ENCODE measurements at regions not wholly inside any gene's neighbourhood (a gene's known extent, or its start where the extent isn't known, plus 50 kb on each side); places are given as distances from the start of the nearest gene placed in this dataset.
"Not testable (repeated sequence)": the region's sequence is repeated elsewhere in the genome, so short reads cannot be mapped to it uniquely, and the experiment has no call there.

DNA sequence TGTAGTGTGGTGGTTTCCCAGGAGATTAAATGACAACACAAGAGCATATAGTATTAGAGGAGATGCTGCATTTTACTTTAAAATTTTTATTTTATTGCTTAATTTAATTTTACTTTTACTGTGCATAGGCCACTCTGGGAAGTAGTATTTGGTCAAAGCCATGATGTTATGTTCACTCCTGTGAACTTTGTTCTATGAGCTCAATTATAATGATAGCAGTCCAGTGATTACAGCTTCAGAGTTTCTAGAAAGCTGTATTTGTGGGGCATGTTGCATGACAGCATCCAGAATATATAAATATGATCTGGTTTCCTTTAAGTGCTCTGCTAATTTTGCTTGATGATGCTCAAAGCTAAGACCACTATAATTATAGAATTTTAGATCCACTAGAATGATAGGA lies 338.6 kb downstream of the NSUN3 start:
- in situ Hi-C loops (cut with MboI; ENCODE audit: low pct_ligation_motif_present in 1 of 4, low pct_unique_long_range_greater_than_20kb in 1 of 4, low sequenced_read_pairs in 3 of 4) (no loop called here), intact Hi-C loops (cut with DNase I; ENCODE audit: low total_unique reads) (no loop called here)
- Histone ChIP-seq H3K27ac (no peak overlapping the region), H3K9me3 (no peaks in the 10 kb centered on the region), H3K4me1 (no peaks in the 10 kb centered on the region), H3K4me3 (no peak overlapping the region), H3K36me3 (no peaks in the 10 kb centered on the region), H3K27me3 (no peaks in the 10 kb centered on the region)
- TF ChIP-seq EP300 (IDR thresholded peaks at IDR 0.05; ENCODE audit: low read depth) (no peak), POLR2AphosphoS5 (IDR thresholded peaks at IDR 0.05) (no peak), POLR2A (IDR thresholded peaks at IDR 0.05) (no peak)
- TF ChIP-seq, protein P1, sequence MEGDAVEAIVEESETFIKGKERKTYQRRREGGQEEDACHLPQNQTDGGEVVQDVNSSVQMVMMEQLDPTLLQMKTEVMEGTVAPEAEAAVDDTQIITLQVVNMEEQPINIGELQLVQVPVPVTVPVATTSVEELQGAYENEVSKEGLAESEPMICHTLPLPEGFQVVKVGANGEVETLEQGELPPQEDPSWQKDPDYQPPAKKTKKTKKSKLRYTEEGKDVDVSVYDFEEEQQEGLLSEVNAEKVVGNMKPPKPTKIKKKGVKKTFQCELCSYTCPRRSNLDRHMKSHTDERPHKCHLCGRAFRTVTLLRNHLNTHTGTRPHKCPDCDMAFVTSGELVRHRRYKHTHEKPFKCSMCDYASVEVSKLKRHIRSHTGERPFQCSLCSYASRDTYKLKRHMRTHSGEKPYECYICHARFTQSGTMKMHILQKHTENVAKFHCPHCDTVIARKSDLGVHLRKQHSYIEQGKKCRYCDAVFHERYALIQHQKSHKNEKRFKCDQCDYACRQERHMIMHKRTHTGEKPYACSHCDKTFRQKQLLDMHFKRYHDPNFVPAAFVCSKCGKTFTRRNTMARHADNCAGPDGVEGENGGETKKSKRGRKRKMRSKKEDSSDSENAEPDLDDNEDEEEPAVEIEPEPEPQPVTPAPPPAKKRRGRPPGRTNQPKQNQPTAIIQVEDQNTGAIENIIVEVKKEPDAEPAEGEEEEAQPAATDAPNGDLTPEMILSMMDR (IDR thresholded peaks at IDR 0.05) = no peak
- no peak for DNase-seq

DNA sequence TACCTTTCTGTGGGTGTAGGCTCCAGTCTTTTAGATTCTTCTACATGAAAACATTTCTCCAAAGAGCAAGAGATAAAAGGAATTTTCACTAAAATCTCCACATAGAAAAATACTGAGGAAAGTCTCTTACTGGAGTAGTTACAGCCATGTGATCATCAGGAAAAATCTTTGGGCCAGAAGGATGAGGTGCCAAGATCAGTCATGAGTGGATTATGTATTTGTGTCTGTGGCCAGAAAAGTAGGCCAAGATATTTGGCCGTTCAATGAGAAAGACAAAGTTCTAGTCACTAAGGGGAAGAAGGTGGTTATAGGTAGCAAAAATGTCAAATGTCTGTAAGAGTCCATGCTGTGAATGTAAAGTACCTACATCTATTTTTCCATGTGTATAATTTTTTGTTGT lies 339.3 kb downstream of the NSUN3 start:
- Histone ChIP-seq H3K27ac (no peak overlapping the region), H3K9me3 (no peaks in the 10 kb centered on the region), H3K36me3 (no peaks in the 10 kb centered on the region), H3K27me3 (no peaks in the 10 kb centered on the region), H3K4me3 (no peak overlapping the region), H3K4me1 (no peaks in the 10 kb centered on the region)
- in situ Hi-C loops (cut with MboI; ENCODE audit: low pct_ligation_motif_present in 1 of 4, low pct_unique_long_range_greater_than_20kb in 1 of 4, low sequenced_read_pairs in 3 of 4) (no loop called here), intact Hi-C loops (cut with DNase I; ENCODE audit: low total_unique reads) (no loop called here)
- no peak for DNase-seq
- 63 to 100% methylated on average over 1 of the region's 1 CpG for whole genome bisulfite sequencing, 2 donors (ENCODE audit: low coverage in 1 of 2)
- TF ChIP-seq POLR2A (IDR thresholded peaks at IDR 0.05) = no peak
- TF ChIP-seq EP300 (IDR thresholded peaks at IDR 0.05; ENCODE audit: low read depth) = no peak
- TF ChIP-seq, protein P1 (IDR thresholded peaks at IDR 0.05) = no peak
- TF ChIP-seq POLR2AphosphoS5 (IDR thresholded peaks at IDR 0.05) = no peak

DNA sequence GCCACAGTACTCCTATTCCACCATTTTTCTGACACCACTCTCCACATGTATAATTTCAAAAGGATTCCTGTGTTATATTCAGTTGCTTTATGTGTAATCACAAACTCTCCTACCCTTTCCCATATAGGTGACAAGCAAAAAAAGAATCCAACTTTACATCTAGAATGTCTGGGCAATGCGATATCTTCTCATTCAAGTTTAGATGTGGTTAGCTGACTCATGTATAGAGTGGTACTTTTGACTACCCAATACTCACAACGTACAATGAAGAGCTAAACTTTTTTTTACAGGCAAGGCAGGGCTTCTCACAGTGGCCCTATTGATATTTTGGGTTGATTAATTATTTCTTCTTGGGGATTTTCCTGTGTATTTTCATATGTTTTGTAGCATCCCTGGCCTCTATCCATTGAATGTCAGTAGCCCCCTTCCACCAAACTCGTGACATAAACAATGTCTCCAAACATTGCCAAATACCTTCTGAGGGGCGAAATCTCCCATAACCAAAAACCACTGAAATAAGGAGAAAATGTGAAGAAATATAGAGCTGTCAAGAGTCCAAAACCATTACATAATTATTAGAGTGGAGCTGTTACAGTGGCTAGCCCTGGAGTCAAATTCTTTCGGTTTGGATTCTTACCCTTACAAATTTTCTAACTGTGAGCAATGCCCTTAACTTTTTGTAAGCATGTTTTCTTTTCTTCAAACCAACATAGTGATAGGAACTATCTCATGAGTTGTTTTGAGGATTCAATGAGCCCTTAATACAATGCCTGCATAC lies 342.6 kb downstream of the NSUN3 start:
- DNase-seq = no peak
- H3K36me3 ChIP-seq = no peaks in the 10 kb centered on the region
- no peaks in the 10 kb centered on the region for H3K9me3 ChIP-seq
- intact Hi-C loops (cut with DNase I; ENCODE audit: low total_unique reads) = no loop called here
- WGBS, 2 donors (ENCODE audit: low coverage in 1 of 2) = 69 to 70% methylated on average over 2 to 5 of the region's 5 CpGs
- in situ Hi-C loops (cut with MboI; ENCODE audit: low pct_ligation_motif_present in 1 of 4, low pct_unique_long_range_greater_than_20kb in 1 of 4, low sequenced_read_pairs in 3 of 4) = no loop called here
- H3K4me3 ChIP-seq = no peak overlapping the region
- no peak overlapping the region for H3K27ac ChIP-seq
- H3K27me3 ChIP-seq = no peaks in the 10 kb centered on the region
- TF ChIP-seq POLR2A (IDR thresholded peaks at IDR 0.05) (no peak), POLR2AphosphoS5 (IDR thresholded peaks at IDR 0.05) (no peak), EP300 (IDR thresholded peaks at IDR 0.05; ENCODE audit: low read depth) (no peak)
- TF ChIP-seq, protein P1 (IDR thresholded peaks at IDR 0.05) = no peak
- no peaks in the 10 kb centered on the region for H3K4me1 ChIP-seq

DNA sequence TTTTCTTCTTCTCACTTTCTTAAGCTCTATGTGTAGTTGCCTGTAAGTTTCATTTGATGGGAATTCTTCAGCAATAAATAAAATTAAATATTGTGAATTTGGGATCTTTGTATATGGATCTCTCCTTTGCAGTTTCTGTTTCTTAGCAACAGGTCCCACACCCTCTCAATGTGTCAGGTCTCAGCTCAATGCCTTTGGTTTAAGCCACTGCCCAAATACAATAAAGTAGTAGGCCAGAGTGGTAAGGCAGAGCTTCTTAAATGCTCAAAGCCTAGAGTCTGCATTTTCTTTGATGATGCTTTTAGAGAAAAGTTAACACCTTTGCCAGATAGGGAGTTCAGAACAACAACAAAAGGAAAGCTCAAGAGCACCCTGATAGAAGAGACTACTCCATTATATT lies 343.7 kb downstream of the NSUN3 start:
- no peak for DNase-seq
- intact Hi-C loops (cut with DNase I; ENCODE audit: low total_unique reads) (no loop called here), in situ Hi-C loops (cut with MboI; ENCODE audit: low pct_ligation_motif_present in 1 of 4, low pct_unique_long_range_greater_than_20kb in 1 of 4, low sequenced_read_pairs in 3 of 4) (no loop called here)
- Histone ChIP-seq H3K27ac (no peak overlapping the region), H3K9me3 (no peaks in the 10 kb centered on the region), H3K36me3 (no peaks in the 10 kb centered on the region), H3K4me1 (no peaks in the 10 kb centered on the region), H3K27me3 (no peaks in the 10 kb centered on the region), H3K4me3 (no peak overlapping the region)
- TF ChIP-seq, protein P1 (IDR thresholded peaks at IDR 0.05) = no peak
- TF ChIP-seq POLR2A (IDR thresholded peaks at IDR 0.05) (no peak), EP300 (IDR thresholded peaks at IDR 0.05; ENCODE audit: low read depth) (no peak), POLR2AphosphoS5 (IDR thresholded peaks at IDR 0.05) (no peak)

DNA sequence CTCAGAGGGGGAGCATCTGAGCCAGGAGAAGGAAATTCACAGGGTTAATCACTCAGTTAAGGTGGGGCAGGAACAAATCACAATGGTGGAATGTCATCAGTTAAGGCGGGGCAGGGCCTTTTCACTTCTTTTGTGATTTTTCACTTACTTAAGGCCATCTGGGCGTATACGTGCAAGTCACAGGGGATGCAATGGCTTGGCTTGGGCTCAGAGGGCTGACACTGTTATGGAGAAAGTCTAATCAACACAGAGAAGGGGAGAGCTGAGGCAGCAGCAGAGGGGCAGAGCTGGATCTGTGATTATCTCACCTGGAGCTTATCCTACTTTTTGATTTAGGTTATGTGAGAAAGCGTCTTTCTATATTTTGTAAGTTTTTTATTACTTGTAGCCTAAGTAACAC lies 350.1 kb downstream of the NSUN3 start:
- H3K27ac ChIP-seq; in situ Hi-C loops (cut with MboI; ENCODE audit: low pct_ligation_motif_present in 1 of 4, low pct_unique_long_range_greater_than_20kb in 1 of 4, low sequenced_read_pairs in 3 of 4); H3K9me3 ChIP-seq; H3K4me1 ChIP-seq; H3K27me3 ChIP-seq; H3K36me3 ChIP-seq; intact Hi-C loops (cut with DNase I; ENCODE audit: low total_unique reads); H3K4me3 ChIP-seq; DNase-seq: not testable (repeated sequence)
- 70 to 73% methylated on average over 1 to 4 of the region's 4 CpGs for WGBS, 2 donors (ENCODE audit: low coverage in 1 of 2)

Data from transverse colon (tissue), 4 donors.